ENCODE measurements at regions not wholly inside any gene's neighbourhood (a gene's known extent, or its start where the extent isn't known, plus 50 kb on each side); places are given as distances from the start of the nearest gene placed in this dataset.

DNA sequence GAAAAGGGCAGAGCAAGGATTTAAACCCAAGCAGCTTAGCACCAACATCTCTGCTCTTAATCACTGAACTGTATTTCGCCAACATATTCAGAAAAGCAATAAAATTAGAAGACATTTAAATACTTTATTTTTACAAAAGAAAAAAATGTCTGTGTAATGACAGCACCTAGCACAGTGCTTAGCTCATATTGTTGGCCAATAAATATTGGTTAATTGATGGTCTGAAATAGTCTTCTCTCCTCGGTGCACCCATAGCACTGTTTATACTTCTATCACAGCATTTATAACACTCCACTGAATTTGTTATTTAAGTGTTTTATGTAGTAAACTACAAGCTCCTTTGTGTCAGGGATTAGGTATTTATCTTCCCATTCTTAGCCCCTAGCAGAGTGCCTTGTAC, 70.9 kb upstream of the PLPPR4 start:
- H4K20me1 ChIP-seq (ENCODE audit: insufficient read depth) = no peaks in the 10 kb centered on the region
- H3K4me1 ChIP-seq (ENCODE audit: low read depth, poor library complexity, severe bottlenecking) = no peaks in the 10 kb centered on the region
- H2AFZ ChIP-seq (ENCODE audit: low read depth) = no peak overlapping the region
- TF ChIP-seq, protein P1, sequence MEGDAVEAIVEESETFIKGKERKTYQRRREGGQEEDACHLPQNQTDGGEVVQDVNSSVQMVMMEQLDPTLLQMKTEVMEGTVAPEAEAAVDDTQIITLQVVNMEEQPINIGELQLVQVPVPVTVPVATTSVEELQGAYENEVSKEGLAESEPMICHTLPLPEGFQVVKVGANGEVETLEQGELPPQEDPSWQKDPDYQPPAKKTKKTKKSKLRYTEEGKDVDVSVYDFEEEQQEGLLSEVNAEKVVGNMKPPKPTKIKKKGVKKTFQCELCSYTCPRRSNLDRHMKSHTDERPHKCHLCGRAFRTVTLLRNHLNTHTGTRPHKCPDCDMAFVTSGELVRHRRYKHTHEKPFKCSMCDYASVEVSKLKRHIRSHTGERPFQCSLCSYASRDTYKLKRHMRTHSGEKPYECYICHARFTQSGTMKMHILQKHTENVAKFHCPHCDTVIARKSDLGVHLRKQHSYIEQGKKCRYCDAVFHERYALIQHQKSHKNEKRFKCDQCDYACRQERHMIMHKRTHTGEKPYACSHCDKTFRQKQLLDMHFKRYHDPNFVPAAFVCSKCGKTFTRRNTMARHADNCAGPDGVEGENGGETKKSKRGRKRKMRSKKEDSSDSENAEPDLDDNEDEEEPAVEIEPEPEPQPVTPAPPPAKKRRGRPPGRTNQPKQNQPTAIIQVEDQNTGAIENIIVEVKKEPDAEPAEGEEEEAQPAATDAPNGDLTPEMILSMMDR (conservative IDR thresholded peaks at IDR 0.05; ENCODE audit: low read depth, low read length) = no peak
- H3K4me3 ChIP-seq (IDR thresholded peaks at IDR 0.05; ENCODE audit: insufficient read depth, low read depth, low read length) = no peak overlapping the region
- H3K4me2 ChIP-seq = no peak overlapping the region
- H3K27ac ChIP-seq = no peak overlapping the region
- H3K27me3 ChIP-seq (ENCODE audit: insufficient read depth, low read depth) = no peaks in the 10 kb centered on the region
- H3K9ac ChIP-seq = no peak overlapping the region
- no peaks in the 10 kb centered on the region for H3K36me3 ChIP-seq (ENCODE audit: insufficient read depth)
- no peaks in the 10 kb centered on the region for H3K79me2 ChIP-seq (ENCODE audit: insufficient read depth, low read depth)

DNA sequence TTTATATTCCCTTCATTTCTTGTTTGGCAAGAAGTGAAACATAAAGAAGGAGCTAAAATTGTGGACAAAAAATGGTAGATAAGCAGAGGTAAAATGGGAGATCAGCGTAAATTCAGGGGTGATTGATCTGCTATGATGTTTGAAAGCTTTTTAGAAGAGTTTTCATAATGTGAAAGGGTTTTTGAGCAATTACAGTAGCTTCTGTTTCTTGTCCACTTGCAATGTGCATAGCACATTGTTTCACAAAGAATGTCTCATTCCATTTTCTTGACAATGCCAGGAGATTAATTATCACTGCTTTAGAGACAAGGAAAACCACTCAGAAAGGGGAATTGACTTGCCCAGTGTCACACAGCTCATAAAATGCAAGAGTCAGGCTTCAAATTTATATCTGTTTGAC, 65.9 kb upstream of the PLPPR4 start:
- no peaks in the 10 kb centered on the region for H3K79me2 ChIP-seq (ENCODE audit: insufficient read depth, low read depth)
- H3K27ac ChIP-seq = no peak overlapping the region
- H3K9ac ChIP-seq = no peak overlapping the region
- no peaks in the 10 kb centered on the region for H3K27me3 ChIP-seq (ENCODE audit: insufficient read depth, low read depth)
- TF ChIP-seq, protein P1 (conservative IDR thresholded peaks at IDR 0.05; ENCODE audit: low read depth, low read length) = no peak
- no peaks in the 10 kb centered on the region for H4K20me1 ChIP-seq (ENCODE audit: insufficient read depth)
- no peak overlapping the region for H3K4me3 ChIP-seq (IDR thresholded peaks at IDR 0.05; ENCODE audit: insufficient read depth, low read depth, low read length)
- H3K36me3 ChIP-seq (ENCODE audit: insufficient read depth) = no peaks in the 10 kb centered on the region
- H3K4me2 ChIP-seq = no peak overlapping the region
- H3K4me1 ChIP-seq (ENCODE audit: low read depth, poor library complexity, severe bottlenecking) = no peaks in the 10 kb centered on the region
- H2AFZ ChIP-seq (ENCODE audit: low read depth) = no peak overlapping the region

DNA sequence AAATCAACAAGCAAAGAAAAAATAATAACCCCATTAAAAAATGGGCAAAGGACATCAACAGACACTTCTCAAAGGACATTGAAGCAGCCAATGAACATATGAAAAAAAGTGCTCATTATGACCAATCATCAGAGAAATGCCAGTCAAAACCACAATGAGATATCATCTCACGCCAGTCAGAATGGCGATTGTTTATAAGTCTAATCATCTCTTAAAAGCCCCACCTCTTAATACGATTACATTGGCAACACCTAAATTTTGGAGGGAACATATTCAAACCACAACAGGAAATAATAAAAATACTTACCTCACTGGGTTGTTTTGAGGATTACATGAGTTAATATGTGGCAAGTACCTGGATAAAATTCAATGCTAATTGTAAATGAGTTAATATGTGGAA, 57.1 kb upstream of the PLPPR4 start:
- no peaks in the 10 kb centered on the region for H3K4me1 ChIP-seq (ENCODE audit: low read depth, poor library complexity, severe bottlenecking)
- H3K4me3 ChIP-seq (IDR thresholded peaks at IDR 0.05; ENCODE audit: insufficient read depth, low read depth, low read length) = no peak overlapping the region
- TF ChIP-seq, protein P1 (conservative IDR thresholded peaks at IDR 0.05; ENCODE audit: low read depth, low read length) = no peak
- no peaks in the 10 kb centered on the region for H3K79me2 ChIP-seq (ENCODE audit: insufficient read depth, low read depth)
- no peaks in the 10 kb centered on the region for H3K36me3 ChIP-seq (ENCODE audit: insufficient read depth)
- no peaks in the 10 kb centered on the region for H4K20me1 ChIP-seq (ENCODE audit: insufficient read depth)
- no peaks in the 10 kb centered on the region for H3K27me3 ChIP-seq (ENCODE audit: insufficient read depth, low read depth)
- H2AFZ ChIP-seq (ENCODE audit: low read depth) = no peak overlapping the region
- H3K27ac ChIP-seq = no peak overlapping the region
- H3K9ac ChIP-seq = no peak overlapping the region
- H3K4me2 ChIP-seq = no peak overlapping the region
